Testis (tissue), 2 donors: ENCODE measurements at regions not wholly inside any gene's neighbourhood (a gene's known extent, or its start where the extent isn't known, plus 50 kb on each side); places are given as distances from the start of the nearest gene placed in this dataset.

Source experiments
- CTCF ChIP-seq, 3 experiments: fragments of 450-650 bp in 2 of 3; fragments of 200-600 bp in 1 of 3; sonication (generic) in 1 of 3; IDR thresholded peaks; one replicate each; pipeline ENCODE4 v1.5.1; 2016 to 2019; ENCODE audit warnings: antibody characterized with exemption in 3 of 3, mild to moderate bottlenecking in 2 of 3, moderate library complexity in 1 of 3
- POLR2A ChIP-seq: fragments of 450-650 bp; IDR thresholded peaks from one replicate; pipeline ENCODE4 v1.6.1; 2017; ENCODE audit warnings: antibody characterized with exemption, mild to moderate bottlenecking, moderate library complexity

- no peak for TF ChIP-seq CTCF (IDR thresholded peaks at IDR 0.05)
- no peak for TF ChIP-seq POLR2A
These were observed 476.5 kb upstream of the MAP3K7 start for GRCh38 chr6:91063362-91063761.
